Esophagus (tissue), 2 donors: ENCODE measurements at regions not wholly inside any gene's neighbourhood (a gene's known extent, or its start where the extent isn't known, plus 50 kb on each side); places are given as distances from the start of the nearest gene placed in this dataset.

ENCODE experiments used
- H3K27ac ChIP-seq, 2 donors: one replicate each; pipeline ENCODE4 v1.5.1; 2013; ENCODE audit warnings: low read depth in 2 of 2, mild to moderate bottlenecking in 2 of 2, inconsistent platforms in 1 of 2, low read length in 1 of 2, moderate library complexity in 1 of 2
- H3K27me3 ChIP-seq, 2 donors: one replicate each; pipeline ENCODE4 v1.6.1; 2013; ENCODE audit warnings: low read length in 2 of 2, control low read depth in 1 of 2, mild to moderate bottlenecking in 1 of 2; ENCODE audit not compliant: insufficient read depth in 2 of 2, control insufficient read depth in 1 of 2
- H3K36me3 ChIP-seq, 2 donors: one replicate each; pipeline ENCODE4 v1.6.1; 2013; ENCODE audit warnings: low read length in 1 of 2; ENCODE audit not compliant: control insufficient read depth in 2 of 2, insufficient read depth in 2 of 2
- H3K4me1 ChIP-seq, 2 donors: one replicate each; pipeline ENCODE4 v1.6.1; 2013; ENCODE audit warnings: low read length in 1 of 2; ENCODE audit not compliant: control insufficient read depth in 2 of 2, insufficient read depth in 2 of 2
- H3K4me3 ChIP-seq, 2 donors: one replicate each; pipeline ENCODE4 v1.5.1; 2013; ENCODE audit warnings: low read length in 2 of 2, mild to moderate bottlenecking in 2 of 2, low read depth in 1 of 2, moderate library complexity in 1 of 2
- H3K9me3 ChIP-seq, 2 donors: one replicate each; pipeline ENCODE4 v1.6.1; 2013; ENCODE audit warnings: mild to moderate bottlenecking in 2 of 2, low read depth in 1 of 2, low read length in 1 of 2, moderate library complexity in 1 of 2; ENCODE audit not compliant: control insufficient read depth in 2 of 2, insufficient read depth in 1 of 2
- WGBS, 2 donors: extraction: QIAGEN DNeasy Blood & Tissue Kit; methylation state at CpG; one replicate each; pipeline ENCODE4 v1.1.7; 2013; 5-methylcytosine and 5-hydroxymethylcytosine counted together
- donor health status: healthy with polysubstance abuse.
- donor health status: Bipolar disorder and iron deficiency.

GRCh38 chr5:155106221-155106620, 92.7 kb downstream of the KIF4B start:
- H3K27ac ChIP-seq = no peak overlapping the region
- H3K9me3 ChIP-seq = no peaks in the 10 kb centered on the region
- H3K27me3 ChIP-seq = no peaks in the 10 kb centered on the region
- H3K4me1 ChIP-seq = no peaks in the 10 kb centered on the region
- H3K4me3 ChIP-seq = no peak overlapping the region
- WGBS, 2 donors = 73 to 83% methylated on average over 4 of the region's 4 CpGs
- no peaks in the 10 kb centered on the region for H3K36me3 ChIP-seq

- Histone ChIP-seq H3K9me3 (peaks cover 0 to 2% of the 10 kb centered on the region in 2 donors), H3K4me3 (no peak overlapping the region), H3K36me3 (no peaks in the 10 kb centered on the region), H3K27me3 (no peaks in the 10 kb centered on the region), H3K27ac (no peak overlapping the region), H3K4me1 (no peaks in the 10 kb centered on the region)
- 48 to 54% methylated on average over 3 of the region's 3 CpGs for WGBS, 2 donors
These were observed 100.3 kb downstream of the KIF4B start for GRCh38 chr5:155113888-155114287.

GRCh38 chr5:155114655-155115054, 101.1 kb downstream of the KIF4B start:
- 93 to 94% methylated on average over 23 to 25 of the region's 25 CpGs for WGBS, 2 donors
- Histone ChIP-seq H3K4me3 (no peak overlapping the region), H3K9me3 (peaks cover 0 to 2% of the 10 kb centered on the region in 2 donors), H3K27me3 (no peaks in the 10 kb centered on the region), H3K27ac (no peak overlapping the region), H3K4me1 (no peaks in the 10 kb centered on the region), H3K36me3 (no peaks in the 10 kb centered on the region)

GRCh38 chr5:155116456-155117251, 103.1 kb downstream of the KIF4B start:
- Histone ChIP-seq H3K4me3 (no peak overlapping the region), H3K27me3 (no peaks in the 10 kb centered on the region), H3K27ac (no peak overlapping the region), H3K9me3 (peaks cover 0 to 2% of the 10 kb centered on the region in 2 donors), H3K36me3 (no peaks in the 10 kb centered on the region), H3K4me1 (no peaks in the 10 kb centered on the region)
- 78 to 84% methylated on average over 13 of the region's 13 CpGs for WGBS, 2 donors

GRCh38 chr5:155125551-155126095, 112.1 kb downstream of the KIF4B start:
- WGBS, 2 donors = 36 to 39% methylated on average over 7 of the region's 7 CpGs

GRCh38 chr5:155126573-155126972, 113.0 kb downstream of the KIF4B start:
- H3K27me3 ChIP-seq = no peaks in the 10 kb centered on the region
- peaks cover 0 to 2% of the 10 kb centered on the region in 2 donors for H3K4me1 ChIP-seq
- 71 to 87% methylated on average over 3 of the region's 3 CpGs for WGBS, 2 donors
- H3K9me3 ChIP-seq = peaks cover 0 to 2% of the 10 kb centered on the region in 2 donors
- no peak overlapping the region for H3K27ac ChIP-seq
- H3K4me3 ChIP-seq = no peak overlapping the region
- no peaks in the 10 kb centered on the region for H3K36me3 ChIP-seq

More at GRCh38 chr5:155125551-155126095, 112.1 kb downstream of the KIF4B start:
- Histone ChIP-seq H3K27ac (no peak overlapping the region), H3K36me3 (no peaks in the 10 kb centered on the region), H3K4me3 (no peak overlapping the region), H3K4me1 (no peaks in the 10 kb centered on the region), H3K27me3 (no peaks in the 10 kb centered on the region), H3K9me3 (peaks cover 0 to 2% of the 10 kb centered on the region in 2 donors)

GRCh38 chr5:155127552-155127951, 114.0 kb downstream of the KIF4B start:
- Histone ChIP-seq H3K9me3 (peaks cover 0 to 2% of the 10 kb centered on the region in 2 donors), H3K4me1 (peaks cover 0 to 2% of the 10 kb centered on the region in 2 donors), H3K27me3 (no peaks in the 10 kb centered on the region), H3K27ac (no peak overlapping the region), H3K36me3 (no peaks in the 10 kb centered on the region), H3K4me3 (no peak overlapping the region)
- 91 to 93% methylated on average over 5 of the region's 5 CpGs for WGBS, 2 donors

GRCh38 chr5:155128786-155129512, 115.4 kb downstream of the KIF4B start:
- Histone ChIP-seq H3K9me3 (peaks cover 0 to 2% of the 10 kb centered on the region in 2 donors), H3K27ac (no peak overlapping the region), H3K36me3 (no peaks in the 10 kb centered on the region), H3K4me1 (peaks cover 0 to 2% of the 10 kb centered on the region in 2 donors), H3K4me3 (no peak overlapping the region), H3K27me3 (no peaks in the 10 kb centered on the region)
- 63 to 65% methylated on average over 7 of the region's 7 CpGs for WGBS, 2 donors

GRCh38 chr5:155129513-155129880, 115.9 kb downstream of the KIF4B start:
- Histone ChIP-seq H3K27ac (no peak overlapping the region), H3K36me3 (no peaks in the 10 kb centered on the region), H3K4me3 (no peak overlapping the region), H3K9me3 (peaks cover 0 to 2% of the 10 kb centered on the region in 2 donors), H3K4me1 (peaks cover 0 to 2% of the 10 kb centered on the region in 2 donors), H3K27me3 (no peaks in the 10 kb centered on the region)
